Amygdala (tissue), 56 donors: ENCODE measurements at regions not wholly inside any gene's neighbourhood (a gene's known extent, or its start where the extent isn't known, plus 50 kb on each side); places are given as distances from the start of the nearest gene placed in this dataset.

Experiments used
- DNase-seq, 56 donors: peaks; one replicate each; lab custom pipeline; 2025; lab: John Stamatoyannopoulos, UW

GRCh38 chr5:104789366-104789765 lies 1226.8 kb upstream of the NUDT12 start:
- no peak for DNase-seq

- DNase-seq = no peak
Observed at GRCh38 chr5:104785097-104785496, 1222.5 kb upstream of the NUDT12 start.

GRCh38 chr5:104774372-104774771 lies 1211.8 kb upstream of the NUDT12 start:
- no peak for DNase-seq

- no peak for DNase-seq
Observed at GRCh38 chr5:104764197-104764596, 1201.6 kb upstream of the NUDT12 start.

GRCh38 chr5:104763216-104763615 lies 1200.6 kb upstream of the NUDT12 start:
- DNase-seq = no peak

- no peak for DNase-seq
Observed at GRCh38 chr5:104757915-104758314, 1195.3 kb upstream of the NUDT12 start.

- no peak for DNase-seq
Observed at GRCh38 chr5:104755806-104756205, 1193.2 kb upstream of the NUDT12 start.

GRCh38 chr5:104754311-104754995 lies 1191.9 kb upstream of the NUDT12 start:
- no peak for DNase-seq

GRCh38 chr5:104751969-104752368 lies 1189.4 kb upstream of the NUDT12 start:
- DNase-seq = no peak

GRCh38 chr5:104739905-104740304 lies 1177.3 kb upstream of the NUDT12 start:
- DNase-seq = no peak

- DNase-seq = no peak
Observed at GRCh38 chr5:104739503-104739902, 1176.9 kb upstream of the NUDT12 start.

- no peak for DNase-seq
Observed at GRCh38 chr5:104736073-104736472, 1173.5 kb upstream of the NUDT12 start.

- DNase-seq = no peak
Observed at GRCh38 chr5:104734046-104734445, 1171.5 kb upstream of the NUDT12 start.

- no peak for DNase-seq
Observed at GRCh38 chr5:104733063-104733669, 1170.6 kb upstream of the NUDT12 start.

- DNase-seq = no peak
Observed at GRCh38 chr5:104731331-104731730, 1168.7 kb upstream of the NUDT12 start.

- DNase-seq = no peak
Observed at GRCh38 chr5:104708027-104708426, 1145.4 kb upstream of the NUDT12 start.

- DNase-seq = no peak
Observed at GRCh38 chr5:104706600-104706999, 1144.0 kb upstream of the NUDT12 start.

GRCh38 chr5:104702212-104702611 lies 1139.6 kb upstream of the NUDT12 start:
- no peak for DNase-seq

- DNase-seq = no peak
Observed at GRCh38 chr5:104699438-104699837, 1136.8 kb upstream of the NUDT12 start.

- no peak for DNase-seq
Observed at GRCh38 chr5:104661256-104661655, 1098.7 kb upstream of the NUDT12 start.

- DNase-seq = no peak
Observed at GRCh38 chr5:104659497-104659896, 1096.9 kb upstream of the NUDT12 start.

- no peak for DNase-seq
Observed at GRCh38 chr5:104652271-104652861, 1089.8 kb upstream of the NUDT12 start.
